ENCODE measurements at regions not wholly inside any gene's neighbourhood (a gene's known extent, or its start where the extent isn't known, plus 50 kb on each side); places are given as distances from the start of the nearest gene placed in this dataset.

DNA sequence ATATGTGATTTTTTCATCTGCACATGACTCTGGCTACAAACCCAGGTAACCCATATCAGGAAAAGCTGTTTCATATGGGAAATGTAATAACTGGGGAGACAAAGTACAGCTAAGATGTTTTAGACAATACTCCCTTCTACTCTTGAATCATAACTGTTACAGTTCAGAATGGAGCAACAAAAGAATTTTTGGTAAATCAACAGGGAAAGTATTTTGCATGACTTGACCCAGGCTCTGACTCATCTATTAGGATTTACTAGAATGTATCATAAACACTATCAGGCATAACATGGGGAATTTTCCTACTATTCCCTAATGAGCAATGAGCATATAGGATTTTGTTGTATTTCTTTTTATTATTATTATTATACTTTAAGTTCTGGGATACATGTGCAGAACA lies 553.0 kb downstream of the SLC16A7 start:
- DNase-seq, result no peak

DNA sequence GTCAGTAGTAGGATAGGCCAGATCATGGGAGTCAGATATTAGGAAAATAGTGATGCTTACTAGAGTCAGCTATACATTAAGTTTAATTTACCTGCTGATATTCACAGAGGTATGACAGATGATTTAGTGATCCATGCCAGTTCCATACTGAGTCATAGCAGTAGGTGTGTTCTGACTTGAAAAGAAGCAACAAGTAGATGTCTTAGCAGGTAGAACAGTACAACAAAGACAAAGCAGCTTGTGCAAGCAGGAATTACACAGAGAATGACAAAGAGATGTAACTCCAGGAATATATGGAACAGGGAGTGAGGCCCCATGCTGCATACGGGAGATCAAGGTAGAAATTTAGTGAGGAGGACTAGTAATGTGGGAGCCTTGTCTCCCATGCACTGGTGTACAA lies 556.9 kb downstream of the SLC16A7 start:
- no peak for DNase-seq

DNA sequence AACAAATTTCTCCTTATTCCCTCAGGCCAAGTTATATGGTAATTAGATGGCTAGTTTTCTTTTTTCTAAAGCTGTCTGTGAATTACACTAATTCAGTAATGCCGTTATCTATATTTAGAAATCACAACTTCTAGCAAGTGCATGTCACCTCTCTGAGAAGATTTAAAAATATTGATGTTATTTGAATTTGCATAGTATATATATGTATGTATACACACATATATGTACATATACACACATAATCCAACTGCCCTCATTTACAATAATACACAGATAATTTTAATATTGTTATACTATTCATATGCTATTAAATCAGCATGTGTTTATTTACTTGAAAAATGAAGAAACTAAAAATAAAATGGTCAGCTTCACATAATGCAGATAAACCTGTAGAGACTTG lies 563.9 kb downstream of the SLC16A7 start:
- no peak for DNase-seq

DNA sequence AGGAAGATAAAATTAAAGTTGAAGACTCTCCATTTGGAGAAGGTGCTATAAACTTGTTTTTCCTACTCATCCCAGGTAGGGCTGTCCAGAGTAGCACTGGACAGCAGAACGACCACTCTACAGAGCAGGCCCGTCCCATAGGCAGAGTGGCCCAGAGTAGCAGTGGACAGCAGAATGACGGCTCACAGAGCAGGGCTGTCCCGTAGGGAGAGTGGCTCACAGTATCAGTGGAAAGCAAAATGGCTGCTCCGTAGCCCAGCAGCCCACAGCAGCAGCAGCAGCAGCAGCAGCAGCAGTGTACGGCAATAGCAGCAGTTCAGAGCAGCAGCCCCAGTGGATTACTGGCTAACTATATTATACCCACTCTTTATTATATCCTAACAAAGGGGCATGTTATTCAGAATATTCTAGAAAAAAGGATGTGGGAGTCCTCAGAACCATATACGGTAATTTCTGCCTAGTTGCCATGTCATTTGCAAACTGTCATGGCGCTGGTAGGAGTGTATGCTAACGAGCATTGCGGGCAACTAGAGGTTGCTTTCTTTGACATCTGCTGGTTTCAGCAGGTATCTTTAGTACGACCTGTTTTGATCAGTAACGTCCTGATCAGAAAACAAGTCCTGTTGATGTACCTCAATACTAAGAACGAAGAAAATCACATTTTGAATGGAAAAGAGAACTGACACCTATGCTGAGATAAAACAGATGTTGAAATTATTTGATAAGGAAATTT lies 567.3 kb downstream of the SLC16A7 start:
- DNase-seq, result no peak

DNA sequence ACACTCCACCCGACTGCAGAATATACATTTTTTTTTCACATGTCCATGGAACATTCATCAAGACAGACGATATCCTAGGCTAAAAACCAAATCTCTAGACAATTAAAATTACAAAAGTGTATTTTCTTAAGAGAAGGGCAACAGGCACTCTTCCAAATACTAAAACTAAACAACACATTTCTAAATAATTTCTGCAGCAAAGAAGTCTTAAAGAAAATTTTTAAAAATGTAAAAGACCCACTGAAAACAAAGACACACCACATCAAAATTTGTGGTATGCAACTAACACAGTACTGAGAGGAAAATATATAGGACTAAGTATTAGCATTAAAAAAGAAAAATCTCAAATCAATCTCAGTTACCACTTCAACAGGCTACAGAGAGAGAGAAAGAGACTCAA lies 570.0 kb downstream of the SLC16A7 start:
- no peak for DNase-seq

DNA sequence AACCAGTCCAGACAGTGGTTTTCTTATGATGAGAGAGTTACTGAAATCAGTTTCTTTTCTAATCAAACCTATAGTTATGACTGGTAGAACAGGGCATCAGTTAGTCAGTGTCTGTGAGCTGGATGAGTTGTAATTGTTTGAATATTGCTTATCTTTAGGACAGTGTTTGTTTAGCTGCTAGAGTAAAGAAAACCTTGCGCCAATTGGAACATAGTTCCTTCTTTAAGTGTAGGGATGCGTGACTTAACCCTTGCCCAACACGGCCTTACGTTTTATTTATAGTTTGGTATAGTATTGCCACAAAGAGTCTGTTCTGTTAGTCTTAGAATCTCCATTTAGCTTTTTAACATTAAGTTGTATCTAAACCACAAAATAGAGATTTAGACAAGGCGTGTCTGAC lies 572.6 kb downstream of the SLC16A7 start:
- DNase-seq, result peak; percentile 34 to 40

DNA sequence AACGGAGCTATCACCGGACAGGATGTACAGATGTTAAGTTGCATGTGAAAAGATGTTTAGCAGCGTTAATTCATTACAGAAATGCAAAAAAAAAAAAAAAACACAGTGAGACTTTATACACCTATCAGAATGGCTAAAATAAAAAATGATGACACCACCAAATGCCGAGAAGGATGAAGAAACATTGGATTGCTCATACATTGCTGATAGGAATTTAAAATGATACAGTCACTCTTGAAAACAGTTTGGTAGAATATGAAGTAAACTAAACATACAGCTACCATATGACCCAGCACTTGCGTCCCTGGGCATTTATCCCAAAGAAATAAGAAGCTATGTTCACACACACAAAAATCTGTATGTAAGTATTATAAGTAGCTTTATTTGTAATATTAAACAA lies 574.1 kb downstream of the SLC16A7 start:
- DNase-seq, result no peak

DNA sequence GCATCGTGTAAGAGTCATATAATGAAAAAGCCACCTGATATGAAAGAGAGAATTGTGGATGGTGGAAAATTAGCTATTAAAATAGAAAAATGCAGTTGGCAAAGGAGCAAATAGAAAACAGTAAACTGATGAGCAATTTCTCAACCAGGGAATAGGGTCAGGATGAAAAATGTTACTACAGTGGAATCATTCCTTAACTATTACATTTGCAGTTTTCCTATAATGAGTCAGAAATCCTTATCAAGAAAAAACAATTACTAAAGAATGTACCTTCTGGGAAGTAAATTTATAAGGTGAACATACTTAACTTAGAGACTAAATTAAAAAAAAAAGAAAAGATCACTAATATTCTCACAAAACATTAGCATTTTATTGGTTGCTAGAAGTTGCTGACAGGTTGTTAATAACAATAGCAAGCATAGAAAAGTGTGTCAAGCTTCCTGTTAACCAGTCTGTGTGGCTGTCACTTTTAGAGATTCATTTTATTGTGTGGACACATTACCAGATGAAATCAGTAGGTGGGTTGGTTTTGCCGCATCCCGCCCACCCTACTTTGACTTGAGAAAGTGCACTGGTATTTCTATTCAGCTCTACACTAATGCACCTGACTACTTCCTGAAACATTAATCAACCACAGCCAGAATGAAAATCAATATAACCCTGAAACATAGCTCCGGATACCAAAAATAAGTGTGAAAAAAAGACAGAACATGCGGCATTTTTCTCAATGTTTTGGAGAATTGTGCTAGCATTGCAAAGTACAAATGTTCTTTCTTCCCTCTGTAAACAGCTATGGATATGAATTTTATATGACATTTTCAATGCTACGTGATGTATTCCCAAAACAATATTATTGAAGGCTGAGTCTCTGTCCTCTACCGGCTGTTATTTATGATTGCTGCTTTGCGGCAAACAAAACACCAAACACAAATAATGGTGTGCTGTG lies 576.7 kb downstream of the SLC16A7 start:
- no peak for DNase-seq

DNA sequence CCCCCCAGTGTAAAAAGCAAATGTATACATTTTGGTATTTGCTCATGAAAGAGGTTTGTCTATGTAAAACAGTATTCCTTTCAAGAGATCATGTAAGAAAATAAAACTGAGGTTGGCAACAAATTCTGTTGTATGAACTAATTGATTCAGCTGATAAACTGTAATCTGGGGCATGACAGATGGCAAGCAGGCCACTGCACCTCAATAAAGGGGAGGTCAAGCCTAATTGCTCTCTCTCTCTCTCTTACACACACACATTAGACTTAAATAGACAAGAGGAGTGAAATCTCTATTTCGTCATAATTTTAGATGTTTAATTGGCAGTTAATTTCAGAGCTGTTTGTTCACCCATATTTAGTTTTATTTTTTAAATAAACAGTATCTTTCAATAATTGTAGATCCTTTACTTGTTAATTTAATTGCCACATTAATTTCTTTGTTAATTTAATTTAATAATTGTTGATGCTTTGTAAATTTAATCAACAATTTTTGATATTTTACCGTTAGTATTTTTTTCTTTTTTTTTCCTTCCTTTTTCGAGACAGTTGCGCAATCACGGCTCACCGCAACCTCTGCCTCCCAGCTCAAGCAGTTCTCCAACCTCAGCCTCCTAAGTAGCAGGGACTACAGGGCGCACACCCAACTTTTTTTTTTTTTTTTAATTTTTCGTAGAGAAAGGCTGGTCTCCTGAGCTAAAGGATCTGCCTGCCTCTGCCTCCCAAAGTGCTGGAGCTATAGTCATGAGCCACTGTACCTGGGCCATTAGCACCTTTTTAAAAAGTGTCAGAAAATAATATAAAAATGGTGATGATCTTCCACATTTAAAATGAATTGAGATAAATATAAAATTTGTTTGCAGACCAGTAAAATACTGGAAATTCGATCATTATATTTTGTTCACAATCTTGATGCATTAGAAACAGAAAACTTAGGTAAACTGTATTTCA lies 577.7 kb downstream of the SLC16A7 start:
- DNase-seq, result no peak

DNA sequence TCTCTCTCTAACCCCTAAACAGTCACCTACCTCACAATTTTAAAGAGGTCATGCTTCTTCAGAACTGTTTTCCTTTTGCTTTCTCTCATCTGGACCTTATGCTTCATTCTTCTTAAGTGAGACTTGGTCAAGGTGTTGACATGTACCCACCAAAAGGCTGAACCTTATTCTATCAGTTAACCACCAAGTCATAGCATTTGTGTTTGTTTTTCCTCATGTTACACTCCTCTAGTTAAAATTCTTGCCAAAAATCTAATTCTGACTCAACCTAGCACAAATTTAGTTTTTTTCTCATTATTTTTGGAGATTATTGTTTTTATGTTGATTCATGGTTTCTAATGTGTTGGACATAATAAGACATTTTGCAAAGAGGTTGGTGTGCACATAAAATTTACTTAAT lies 578.6 kb downstream of the SLC16A7 start:
- no peak for DNase-seq

DNA sequence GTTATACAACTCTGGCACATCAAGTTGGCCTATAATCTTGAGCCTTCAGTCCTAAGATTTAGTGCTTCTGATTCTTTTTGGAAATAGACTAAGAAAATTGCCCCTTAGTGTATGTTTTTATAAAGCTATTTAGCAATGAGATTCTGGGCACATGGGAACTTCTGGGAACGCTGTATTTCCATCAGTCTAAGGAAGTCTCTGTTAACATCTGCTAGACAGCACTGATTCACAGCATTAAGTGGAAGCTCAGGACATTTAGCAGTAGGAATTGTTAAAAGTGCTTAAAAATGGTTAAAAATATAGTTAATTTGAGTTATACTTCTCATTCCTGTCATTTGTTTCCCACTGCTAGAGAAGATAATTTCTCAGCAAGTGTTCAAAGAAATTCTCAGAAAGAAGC lies 579.1 kb downstream of the SLC16A7 start:
- DNase-seq, result no peak

DNA sequence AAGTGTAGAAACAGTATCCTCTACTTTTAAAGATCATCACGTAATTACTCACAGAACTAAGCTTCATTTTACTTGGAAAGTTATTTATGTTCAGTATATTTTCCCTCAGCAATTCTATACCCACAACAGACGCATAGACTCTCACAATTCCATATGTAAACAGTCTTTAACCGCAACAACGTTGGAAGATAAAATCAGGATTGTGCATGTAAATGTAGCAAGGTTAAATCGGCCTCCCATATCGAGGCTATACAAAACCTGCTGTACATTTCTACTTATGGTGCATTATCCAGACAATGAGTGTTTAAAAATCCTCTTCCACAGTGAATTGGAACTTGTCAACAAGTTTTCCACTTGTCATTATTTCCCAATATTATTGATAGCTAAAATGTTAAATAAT lies 581.1 kb downstream of the SLC16A7 start:
- DNase-seq, result no peak

DNA sequence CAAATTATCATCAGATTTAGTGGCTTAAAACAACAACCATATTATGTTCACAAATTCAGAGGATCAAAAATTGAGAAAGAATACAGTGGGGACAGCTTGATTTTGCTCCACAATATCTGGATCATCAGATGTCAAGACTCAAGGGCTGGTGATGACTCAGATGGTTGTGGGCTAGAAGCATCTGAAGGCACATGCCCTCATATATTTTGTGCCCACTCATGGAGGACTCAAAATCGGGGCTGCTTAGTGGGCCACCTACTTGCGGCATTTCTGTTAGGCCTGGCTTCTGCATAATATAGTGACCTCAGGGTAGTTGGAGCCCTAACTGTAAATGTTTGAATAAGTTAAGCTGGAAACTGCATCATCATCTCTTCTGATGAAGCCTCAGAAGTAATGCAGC lies 584.5 kb downstream of the SLC16A7 start:
- DNase-seq, result no peak

DNA sequence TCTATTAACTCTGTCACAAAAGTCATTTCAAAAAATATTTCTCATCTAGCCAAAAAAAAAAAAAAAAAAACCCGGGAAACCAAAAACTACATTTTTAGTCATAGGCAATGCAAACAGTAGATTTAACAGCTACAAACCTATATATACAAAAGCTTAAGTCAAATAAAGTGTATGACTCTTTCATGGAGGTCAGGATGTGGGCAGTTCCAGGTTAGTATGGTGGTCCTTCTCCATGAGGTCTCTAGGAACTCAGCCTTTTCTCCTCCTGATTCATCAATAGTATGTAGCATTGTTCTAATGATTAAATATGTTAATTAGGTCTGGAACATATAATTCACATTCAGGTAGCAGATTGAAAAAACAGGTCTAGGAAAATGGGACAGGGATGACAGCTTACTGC lies 586.5 kb downstream of the SLC16A7 start:
- no peak for DNase-seq

DNA sequence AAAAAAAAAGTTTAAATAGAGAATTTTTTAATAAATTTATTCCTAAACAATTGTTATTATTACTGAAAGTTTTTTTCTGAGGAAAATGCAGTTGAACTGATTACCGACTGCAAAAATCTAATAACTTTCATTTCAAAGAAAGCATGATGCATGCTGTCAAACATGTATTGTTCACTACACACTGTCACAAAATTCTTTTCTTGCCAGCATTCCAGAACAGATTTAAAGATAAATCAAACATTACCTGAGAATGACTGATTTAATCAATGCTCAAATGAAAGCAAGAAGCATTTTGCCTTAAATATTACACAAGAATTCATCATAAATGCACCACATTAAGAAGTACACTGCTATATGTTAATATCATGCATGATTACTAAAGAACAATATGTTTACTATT lies 588.3 kb downstream of the SLC16A7 start:
- no peak for DNase-seq

DNA sequence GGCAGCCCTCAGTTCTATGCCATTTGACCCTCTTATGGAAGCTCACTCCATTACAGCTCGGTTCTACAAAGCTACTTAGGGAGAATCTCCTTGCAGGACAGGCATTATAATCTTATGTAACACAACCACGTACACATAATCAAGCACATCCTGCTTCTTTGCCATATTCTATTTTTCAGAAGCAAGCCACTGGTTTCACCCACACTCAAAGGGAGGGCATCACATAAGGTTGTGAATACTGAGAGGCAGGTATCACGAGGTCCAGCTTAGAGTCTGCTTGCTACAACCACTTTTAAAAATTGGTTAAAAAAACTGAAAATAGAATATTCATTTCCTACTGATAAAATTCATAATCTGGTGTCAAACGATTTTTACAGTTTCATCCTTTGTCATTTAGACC lies 589.2 kb downstream of the SLC16A7 start:
- no peak for DNase-seq

DNA sequence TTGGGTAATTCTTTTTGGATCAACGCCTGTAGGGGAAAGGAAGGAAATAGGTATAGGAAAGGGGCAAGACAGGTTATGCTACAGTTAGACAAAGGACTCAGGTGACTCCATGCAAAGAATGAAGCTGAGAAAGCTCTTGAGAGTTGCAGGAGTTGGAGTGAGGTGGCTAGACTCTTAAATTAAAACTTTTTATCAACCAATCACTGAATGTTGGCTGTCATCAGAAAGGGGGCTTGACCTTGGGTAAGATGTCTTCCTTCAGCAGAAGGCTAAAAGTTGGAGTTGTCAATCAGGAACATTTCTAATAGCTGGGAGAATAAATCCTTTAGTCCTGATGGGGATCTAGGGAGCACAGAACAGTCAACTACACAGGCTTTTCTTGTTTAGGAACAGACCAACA lies 595.4 kb downstream of the SLC16A7 start:
- no peak for DNase-seq

DNA sequence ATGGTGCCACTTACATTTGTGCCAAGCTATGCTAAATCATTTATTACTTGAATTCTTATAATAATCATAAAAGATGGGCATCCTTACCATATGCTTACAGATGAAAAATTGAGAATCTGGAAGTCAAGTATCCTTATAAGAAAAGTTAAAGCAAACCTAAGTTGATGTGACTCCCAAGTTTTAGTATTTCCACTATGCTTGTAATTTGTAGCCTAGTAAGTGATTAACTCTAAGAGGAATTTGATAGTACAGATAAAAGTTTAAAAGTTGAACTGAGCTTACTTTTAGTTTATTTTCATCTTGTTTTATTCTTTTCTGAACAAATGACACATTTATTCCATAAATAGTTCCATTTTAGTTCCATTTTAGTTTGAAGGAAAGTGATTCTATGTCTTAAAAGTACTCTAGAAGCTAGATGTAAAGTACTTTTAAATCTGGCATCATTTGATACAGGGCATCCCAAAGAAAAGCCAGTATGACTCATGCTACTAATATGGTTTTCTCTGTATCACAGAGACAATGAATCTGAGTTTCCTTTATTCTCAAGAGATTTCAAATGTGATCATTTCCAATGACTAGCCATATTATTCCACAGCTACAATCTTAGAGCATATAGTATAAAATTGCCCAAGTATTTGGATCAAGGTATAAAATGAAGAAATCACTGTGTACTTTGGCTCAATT lies 596.0 kb downstream of the SLC16A7 start:
- no peak for DNase-seq

DNA sequence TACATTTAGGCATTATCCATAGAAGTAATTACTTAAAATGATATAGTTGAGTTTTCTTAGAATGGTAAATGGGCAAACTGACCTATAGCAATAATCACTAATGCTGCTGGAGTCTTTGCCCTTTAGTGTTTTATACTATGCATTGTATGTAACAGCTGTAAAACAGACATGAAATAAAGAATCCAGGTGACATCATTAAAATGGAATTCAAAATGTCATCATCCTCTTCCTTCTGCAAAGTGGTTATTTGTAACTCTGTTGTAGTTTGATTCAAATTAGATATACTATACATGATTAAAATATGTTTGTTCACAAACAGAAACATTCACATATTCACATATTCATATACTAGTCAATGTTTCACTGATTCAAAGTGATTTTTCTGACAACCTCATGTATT lies 598.8 kb downstream of the SLC16A7 start:
- no peak for DNase-seq

DNA sequence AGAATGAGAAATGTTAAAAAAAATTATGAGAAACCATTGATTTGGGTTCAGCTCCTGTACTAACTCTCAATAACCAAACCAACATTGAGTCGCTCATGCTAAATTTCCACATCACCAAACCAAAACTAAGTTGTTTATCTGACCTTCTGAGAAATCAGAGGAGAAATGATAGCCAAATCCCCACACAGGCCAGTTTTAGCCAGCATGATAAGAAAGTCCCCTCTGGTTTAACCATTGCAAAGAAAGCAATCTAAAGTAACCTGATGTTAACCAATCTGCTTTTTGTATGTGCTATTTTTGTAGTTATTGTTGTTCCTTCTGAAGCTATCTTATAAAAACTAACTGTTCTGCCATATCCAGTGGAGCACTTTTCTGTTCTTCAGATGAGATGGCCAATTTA lies 599.7 kb downstream of the SLC16A7 start:
- DNase-seq, result no peak

DNA sequence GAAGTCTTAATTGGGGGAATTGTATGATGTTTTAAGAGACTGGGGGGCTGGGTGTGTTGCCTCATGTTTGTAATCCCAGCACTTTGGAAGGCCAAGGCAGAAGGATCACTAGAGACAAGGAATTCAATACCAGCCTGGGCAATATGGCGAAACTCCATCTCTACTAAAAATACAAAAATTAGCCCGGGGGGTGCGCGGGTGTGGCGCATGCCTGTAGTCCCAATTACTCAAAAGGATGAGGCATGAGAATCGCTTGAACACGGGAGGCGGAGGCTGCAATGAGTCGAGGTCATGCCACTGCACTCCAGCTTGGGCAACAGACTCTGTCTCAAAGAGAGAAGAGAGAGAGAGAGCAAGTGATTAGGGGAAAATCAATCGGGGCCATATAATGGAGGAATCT lies 600.5 kb downstream of the SLC16A7 start:
- DNase-seq, result no peak

DNA sequence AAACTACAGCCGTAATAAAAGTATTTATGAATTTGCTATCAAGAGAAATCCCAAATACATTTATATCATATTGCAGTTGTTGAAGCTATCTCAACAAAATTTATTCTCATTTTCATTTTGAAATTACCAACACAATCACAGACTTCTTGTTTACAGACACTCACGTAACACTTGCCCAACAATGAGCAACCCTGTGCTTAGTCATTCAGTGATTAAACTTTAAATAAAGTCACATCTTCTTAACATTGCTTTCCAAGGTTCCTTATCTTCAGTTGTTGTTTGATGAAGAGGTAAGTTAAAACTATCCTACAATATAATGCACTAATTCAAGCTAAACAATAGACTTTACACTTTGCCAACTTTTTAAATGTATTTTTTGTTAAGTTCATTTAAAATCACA lies 601.8 kb downstream of the SLC16A7 start:
- no peak for DNase-seq

DNA sequence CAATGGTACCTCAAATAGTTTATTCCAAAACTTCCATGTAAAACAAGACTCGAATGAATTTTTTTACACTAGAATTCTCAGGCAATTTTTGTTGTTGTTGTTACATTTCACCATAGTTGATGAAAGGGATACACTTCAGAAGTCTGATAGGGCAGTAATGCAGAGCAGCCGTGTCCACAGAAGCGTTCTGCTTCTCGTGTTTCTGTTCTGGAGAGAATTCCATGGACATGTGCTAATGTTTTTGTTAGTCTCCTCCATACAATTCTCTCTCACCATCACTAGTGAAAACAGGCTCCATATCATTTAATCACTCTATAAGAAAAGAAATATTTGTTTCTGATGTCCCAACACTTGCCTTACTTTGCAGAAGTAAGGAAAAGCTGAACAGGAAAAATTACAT lies 606.1 kb downstream of the SLC16A7 start:
- no peak for DNase-seq
